ENCODE measurements at regions not wholly inside any gene's neighbourhood (a gene's known extent, or its start where the extent isn't known, plus 50 kb on each side); places are given as distances from the start of the nearest gene placed in this dataset.

GRCh38 chr13:111513766-111514609 lies 193.5 kb downstream of the TEX29 start:
- H3K79me2 ChIP-seq (ENCODE audit: insufficient read depth, low read length), result no peaks in the 10 kb centered on the region
- no peaks in the 10 kb centered on the region for H4K20me1 ChIP-seq (ENCODE audit: insufficient read depth, low read length)
- WGBS (ENCODE audit: insufficient coverage), result 90% methylated on average over 29 of the region's 31 CpGs
- H3K4me2 ChIP-seq (replicated peaks; ENCODE audit: extremely low read depth, low read length, poor library complexity, severe bottlenecking), result no peak overlapping the region
- H3K4me3 ChIP-seq (replicated peaks in 1 of 3; ENCODE audit: low read depth in 2 of 3, low read length in 3 of 3), result no peak overlapping the region
- Mint-ChIP-seq H3K4me3 (no peak overlapping the region), H3K4me1 (no peaks in the 10 kb centered on the region), H3K36me3 (no peaks in the 10 kb centered on the region), H3K27ac (no peak overlapping the region), H3K27me3 (ENCODE audit: low read depth in 3 of 3) (peaks cover 0 to 4% (median 3%) of the 10 kb centered on the region in 3 donors), H3K9me3 (peaks cover 0 to 3% (median 0%) of the 10 kb centered on the region in 7 donors)
- no peaks in the 10 kb centered on the region for H3K27me3 ChIP-seq (ENCODE audit: control insufficient read depth in 2 of 2, insufficient read depth in 2 of 2, low read length in 2 of 2)
- H2AFZ ChIP-seq (ENCODE audit: insufficient read depth, low read depth, low read length, poor library complexity, severe bottlenecking), result no peak overlapping the region
- no peak for DNase-seq
- no peaks in the 10 kb centered on the region for H3K36me3 ChIP-seq (replicated peaks in 1 of 2; ENCODE audit: control insufficient read depth in 1 of 2, insufficient read depth in 2 of 2, low read length in 2 of 2)
- TF ChIP-seq CTCF (IDR thresholded peaks at IDR 0.05), result no peak
- no peaks in the 10 kb centered on the region for H3K9me3 ChIP-seq (replicated peaks in 1 of 2; ENCODE audit: control insufficient read depth in 1 of 2, insufficient read depth in 1 of 2, low read length in 2 of 2)
- intact Hi-C loops (cut with micrococcal nuclease), result no loop called here
- H3K9ac ChIP-seq (ENCODE audit: insufficient read depth, low read length, poor library complexity, severe bottlenecking), result no peak overlapping the region
- no peaks in the 10 kb centered on the region for H3K4me1 ChIP-seq (ENCODE audit: control insufficient read depth in 1 of 2, insufficient read depth in 2 of 2, low read length in 2 of 2)
- H3K27ac ChIP-seq (ENCODE audit: low read depth in 1 of 2, low read length in 2 of 2), result no peak overlapping the region

DNA sequence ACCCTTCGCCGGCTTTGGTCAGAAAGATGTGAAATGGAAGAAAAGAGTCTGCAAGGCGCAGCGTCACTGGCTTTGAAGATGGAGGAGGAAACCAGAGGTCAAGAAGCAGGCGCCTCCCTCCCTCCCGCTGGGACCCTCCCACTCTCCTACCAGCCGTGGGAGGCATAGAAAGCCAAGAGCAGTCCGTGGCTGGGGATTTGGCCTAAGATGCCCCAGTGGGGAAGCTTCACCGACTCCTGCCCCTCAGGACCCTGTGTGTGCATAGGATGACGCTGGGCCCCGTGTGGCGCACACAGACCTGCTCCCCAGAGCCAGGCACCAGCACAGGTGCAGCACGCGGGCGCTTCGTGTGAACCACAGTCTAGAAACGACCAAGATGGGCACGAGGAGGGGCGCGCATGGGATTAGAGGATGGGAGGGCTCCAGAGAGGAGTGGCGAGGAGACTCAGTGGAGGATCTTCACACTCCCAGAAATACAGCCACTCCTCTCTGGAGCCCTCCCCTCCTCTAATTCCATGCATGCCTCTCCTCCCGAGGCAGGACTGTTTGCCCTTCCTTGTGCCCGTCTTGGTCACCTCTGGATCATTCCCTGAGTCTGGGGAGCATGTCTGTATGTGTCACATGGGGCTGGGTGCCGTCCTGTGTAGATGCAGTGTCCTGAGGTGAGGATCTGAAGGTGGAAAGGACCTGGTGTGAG lies 194.3 kb downstream of the TEX29 start:
- Histone ChIP-seq H3K36me3 (replicated peaks in 1 of 2; ENCODE audit: control insufficient read depth in 1 of 2, insufficient read depth in 2 of 2, low read length in 2 of 2) (no peaks in the 10 kb centered on the region), H3K9me3 (replicated peaks in 1 of 2; ENCODE audit: control insufficient read depth in 1 of 2, insufficient read depth in 1 of 2, low read length in 2 of 2) (no peaks in the 10 kb centered on the region), H4K20me1 (ENCODE audit: insufficient read depth, low read length) (no peaks in the 10 kb centered on the region), H2AFZ (ENCODE audit: insufficient read depth, low read depth, low read length, poor library complexity, severe bottlenecking) (no peak overlapping the region), H3K4me1 (ENCODE audit: control insufficient read depth in 1 of 2, insufficient read depth in 2 of 2, low read length in 2 of 2) (no peaks in the 10 kb centered on the region), H3K4me2 (replicated peaks; ENCODE audit: extremely low read depth, low read length, poor library complexity, severe bottlenecking) (no peak overlapping the region), H3K4me3 (replicated peaks in 1 of 3; ENCODE audit: low read depth in 2 of 3, low read length in 3 of 3) (no peak overlapping the region), H3K27ac (ENCODE audit: low read depth in 1 of 2, low read length in 2 of 2) (no peak overlapping the region), H3K79me2 (ENCODE audit: insufficient read depth, low read length) (no peaks in the 10 kb centered on the region), H3K9ac (ENCODE audit: insufficient read depth, low read length, poor library complexity, severe bottlenecking) (no peak overlapping the region), H3K27me3 (ENCODE audit: control insufficient read depth in 2 of 2, insufficient read depth in 2 of 2, low read length in 2 of 2) (no peaks in the 10 kb centered on the region)
- no peak for TF ChIP-seq CTCF (IDR thresholded peaks at IDR 0.05)
- DNase-seq, result no peak
- intact Hi-C loops (cut with micrococcal nuclease), result no loop called here
- H3K9me3 Mint-ChIP-seq, result peaks cover 0 to 3% (median 0%) of the 10 kb centered on the region in 7 donors
- 75% methylated on average over 9 of the region's 24 CpGs for WGBS (ENCODE audit: insufficient coverage)
- peak overlapping the region in 1 of 7 donors; percentile 6 for H3K27ac Mint-ChIP-seq
- H3K36me3 Mint-ChIP-seq, result no peaks in the 10 kb centered on the region
- H3K4me1 Mint-ChIP-seq, result no peaks in the 10 kb centered on the region
- peaks cover 0 to 5% (median 4%) of the 10 kb centered on the region in 3 donors for H3K27me3 Mint-ChIP-seq (ENCODE audit: low read depth in 3 of 3)
- no peak overlapping the region for H3K4me3 Mint-ChIP-seq

Measured in CD14-positive monocyte (primary cell).